GM13977 (cell line): ENCODE measurements at regions not wholly inside any gene's neighbourhood (a gene's known extent, or its start where the extent isn't known, plus 50 kb on each side); places are given as distances from the start of the nearest gene placed in this dataset.

Experiments
- DNase-seq: peaks from one replicate; pipeline ENCODE4 v3.0.0; 2012; ENCODE audit warnings: low spot score
- in situ Hi-C: fragments of 300-500 bp; cut with MboI; formaldehyde crosslinking; loops from one replicate; pipeline ENCODE4 v1.12.0; 2022; ENCODE audit warnings: low sequenced_read_pairs, low pct_unique_long_range_greater_than_20kb, mixed read lengths, inconsistent platforms; ENCODE audit not compliant: unreplicated experiment
- TF ChIP-seq, protein P1 (sequence below): IDR thresholded peaks from 2 replicates; pipeline ENCODE4 v1.5.1; 2012; ENCODE audit warnings: mild to moderate bottlenecking, control low read depth; ENCODE audit not compliant: insufficient read depth; ENCODE audit errors: extremely low read depth, missing control alignments

GRCh38 chr5:145324767-145325479, 510.2 kb downstream of the PRELID2 start:
- no peak for DNase-seq
- in situ Hi-C loops, result no loop called here
- TF ChIP-seq, protein P1, sequence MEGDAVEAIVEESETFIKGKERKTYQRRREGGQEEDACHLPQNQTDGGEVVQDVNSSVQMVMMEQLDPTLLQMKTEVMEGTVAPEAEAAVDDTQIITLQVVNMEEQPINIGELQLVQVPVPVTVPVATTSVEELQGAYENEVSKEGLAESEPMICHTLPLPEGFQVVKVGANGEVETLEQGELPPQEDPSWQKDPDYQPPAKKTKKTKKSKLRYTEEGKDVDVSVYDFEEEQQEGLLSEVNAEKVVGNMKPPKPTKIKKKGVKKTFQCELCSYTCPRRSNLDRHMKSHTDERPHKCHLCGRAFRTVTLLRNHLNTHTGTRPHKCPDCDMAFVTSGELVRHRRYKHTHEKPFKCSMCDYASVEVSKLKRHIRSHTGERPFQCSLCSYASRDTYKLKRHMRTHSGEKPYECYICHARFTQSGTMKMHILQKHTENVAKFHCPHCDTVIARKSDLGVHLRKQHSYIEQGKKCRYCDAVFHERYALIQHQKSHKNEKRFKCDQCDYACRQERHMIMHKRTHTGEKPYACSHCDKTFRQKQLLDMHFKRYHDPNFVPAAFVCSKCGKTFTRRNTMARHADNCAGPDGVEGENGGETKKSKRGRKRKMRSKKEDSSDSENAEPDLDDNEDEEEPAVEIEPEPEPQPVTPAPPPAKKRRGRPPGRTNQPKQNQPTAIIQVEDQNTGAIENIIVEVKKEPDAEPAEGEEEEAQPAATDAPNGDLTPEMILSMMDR, result no peak

GRCh38 chr5:145324101-145324500, 511.0 kb downstream of the PRELID2 start:
- no peak for DNase-seq
- TF ChIP-seq, protein P1, result no peak
- in situ Hi-C loops, result no loop called here

DNA sequence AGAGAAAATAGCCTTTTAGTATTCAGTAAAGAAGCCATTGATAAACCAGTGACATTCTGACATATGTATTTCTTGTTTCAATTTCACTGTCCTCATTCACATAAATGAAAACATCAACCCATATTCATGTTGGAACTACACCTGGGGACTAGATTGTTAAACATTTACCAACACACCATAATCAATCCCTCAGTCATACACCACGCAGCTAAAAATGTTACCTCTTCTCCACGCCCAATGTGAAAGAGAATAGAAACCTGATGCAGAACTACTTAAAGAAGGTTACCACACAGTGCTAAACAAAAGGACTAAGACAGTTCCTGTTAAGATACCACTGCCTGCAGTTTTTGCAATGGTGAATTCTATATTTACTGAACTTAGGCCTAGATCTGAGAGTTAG, 518.9 kb downstream of the PRELID2 start:
- DNase-seq, result no peak
- in situ Hi-C loops, result no loop called here
- TF ChIP-seq, protein P1, result no peak

DNA sequence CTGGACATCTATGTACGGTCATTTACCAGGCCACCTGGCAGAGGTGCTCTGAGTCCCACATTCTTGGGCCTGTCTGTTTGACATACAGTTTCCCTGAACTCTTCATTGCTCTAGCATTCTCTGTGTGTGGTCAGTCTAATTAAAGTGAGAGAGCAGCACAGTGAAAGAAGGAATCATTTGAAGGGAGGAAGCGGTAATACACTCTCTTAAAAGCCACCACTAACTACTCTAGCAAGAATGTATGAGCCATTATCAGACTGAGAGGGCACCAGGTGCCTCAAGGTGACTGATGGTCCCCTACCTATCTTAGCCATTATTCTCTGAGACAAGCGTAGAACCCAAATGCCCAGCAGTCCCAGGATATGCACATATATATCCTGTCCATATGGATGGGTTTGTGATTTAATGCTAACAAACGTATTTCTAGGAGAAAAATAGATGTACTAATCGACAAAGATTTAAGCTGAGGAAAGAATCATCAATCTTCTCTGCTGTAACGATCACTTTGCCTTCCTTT, 527.2 kb downstream of the PRELID2 start:
- TF ChIP-seq, protein P1, result no peak
- DNase-seq, result no peak
- in situ Hi-C loops, result no loop called here

- no peak for DNase-seq
- in situ Hi-C loops, result no loop called here
- TF ChIP-seq, protein P1, result no peak
Observed at GRCh38 chr5:145295236-145295835, 539.8 kb downstream of the PRELID2 start.

DNA sequence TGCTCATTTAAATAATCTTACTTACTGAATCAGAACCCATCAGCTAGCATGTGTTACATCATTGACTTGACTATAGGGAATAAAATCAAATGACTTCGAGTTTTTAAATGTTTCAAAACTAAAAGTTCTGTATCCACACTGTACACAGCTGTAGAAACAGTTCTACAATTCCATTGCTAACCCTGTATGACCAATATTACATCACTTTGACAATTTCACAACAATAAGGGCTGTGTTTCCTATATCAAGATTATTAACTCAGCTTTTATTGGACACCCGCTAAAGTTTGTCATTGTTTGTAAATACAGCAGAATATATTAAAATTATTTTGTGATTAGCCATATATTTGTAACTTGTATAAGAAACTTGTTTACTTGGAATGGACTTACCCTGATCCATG, 540.8 kb downstream of the PRELID2 start:
- no peak for DNase-seq
- in situ Hi-C loops, result no loop called here
- TF ChIP-seq, protein P1, result no peak
